Fibroblast of skin of right quadriceps (primary cell): ENCODE measurements at regions not wholly inside any gene's neighbourhood (a gene's known extent, or its start where the extent isn't known, plus 50 kb on each side); places are given as distances from the start of the nearest gene placed in this dataset.

Experiments
- DNase-seq: peaks from one replicate; pipeline ENCODE4 v3.0.0-alpha.2; 2013

DNA sequence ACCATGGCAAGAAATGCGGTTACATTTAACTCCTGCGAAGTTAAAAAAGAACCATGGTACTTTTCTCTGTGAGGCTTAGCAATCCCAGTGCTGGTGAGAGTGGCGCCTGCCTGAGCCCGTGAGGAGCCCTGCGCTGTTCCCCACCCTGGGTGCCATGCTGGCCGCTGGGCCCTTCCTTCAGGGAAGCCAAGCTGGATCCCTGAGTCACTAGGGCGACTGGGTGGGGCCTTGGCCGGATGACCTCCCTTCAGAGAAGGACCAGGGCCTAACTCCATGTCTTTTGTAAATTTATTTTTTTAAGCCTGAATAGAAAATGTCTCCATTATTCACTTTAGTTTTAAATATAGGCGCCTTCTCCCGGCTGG lies 209.1 kb downstream of the ERMARD start:
- no peak for DNase-seq

DNA sequence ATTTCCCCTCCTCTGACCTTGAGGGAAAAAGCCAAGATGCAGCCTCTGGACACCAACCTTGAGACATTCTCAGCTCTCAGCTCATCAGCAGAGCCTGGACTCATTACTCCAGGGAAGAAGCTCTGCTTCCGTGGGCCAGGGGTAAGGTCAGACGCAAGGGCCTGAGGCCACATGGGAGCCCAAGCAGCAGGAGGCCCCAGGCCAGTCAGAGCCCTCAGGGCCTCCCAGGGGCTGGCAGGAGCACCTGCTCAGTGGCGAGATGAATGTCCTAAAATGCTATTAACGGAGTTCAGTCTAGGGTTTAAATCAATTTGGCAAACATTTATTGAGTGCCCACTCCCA lies 208.6 kb downstream of the ERMARD start:
- no peak for DNase-seq

DNA sequence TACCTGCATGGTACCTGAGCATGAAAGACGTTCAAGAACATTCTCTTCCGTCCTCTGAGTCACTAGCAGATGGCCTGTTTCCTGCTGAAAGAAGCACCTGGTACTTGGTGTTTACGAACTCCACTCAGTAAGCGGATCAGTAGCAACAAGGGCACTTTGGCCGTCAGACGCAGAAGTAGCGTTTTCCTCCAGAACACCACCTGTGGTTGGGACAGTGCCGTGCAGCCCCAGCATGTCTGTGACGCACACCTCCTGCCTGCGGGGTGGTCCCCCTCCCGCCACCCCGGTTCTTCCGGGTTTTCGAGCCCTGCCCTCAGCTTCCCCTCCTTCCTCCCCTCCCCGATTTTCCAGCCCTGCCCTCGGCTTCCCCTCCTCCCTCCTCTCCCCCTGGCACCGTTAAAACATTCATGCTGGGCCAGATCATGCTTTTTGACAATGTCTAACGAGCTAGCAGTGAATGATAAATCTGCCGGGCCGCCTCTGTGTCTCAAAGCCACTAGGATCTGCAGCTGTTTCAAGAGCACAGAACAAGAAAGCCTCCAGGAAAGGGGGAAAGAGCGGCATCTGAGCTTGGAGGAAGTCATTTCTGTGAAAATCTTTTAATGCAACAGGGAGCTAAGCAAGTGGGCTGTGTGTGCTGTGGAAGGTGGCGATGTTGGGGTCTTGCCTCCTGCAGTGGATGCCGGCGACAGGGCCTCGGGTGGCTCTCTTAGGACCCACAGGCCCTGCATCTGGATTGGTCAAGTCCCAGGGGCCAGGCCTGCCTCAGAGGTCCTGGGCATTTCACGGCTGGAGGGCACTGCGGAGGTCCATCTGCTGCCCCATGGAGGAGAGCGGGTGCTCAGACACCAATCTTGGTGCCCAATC lies 207.9 kb downstream of the ERMARD start:
- DNase-seq: no peak

DNA sequence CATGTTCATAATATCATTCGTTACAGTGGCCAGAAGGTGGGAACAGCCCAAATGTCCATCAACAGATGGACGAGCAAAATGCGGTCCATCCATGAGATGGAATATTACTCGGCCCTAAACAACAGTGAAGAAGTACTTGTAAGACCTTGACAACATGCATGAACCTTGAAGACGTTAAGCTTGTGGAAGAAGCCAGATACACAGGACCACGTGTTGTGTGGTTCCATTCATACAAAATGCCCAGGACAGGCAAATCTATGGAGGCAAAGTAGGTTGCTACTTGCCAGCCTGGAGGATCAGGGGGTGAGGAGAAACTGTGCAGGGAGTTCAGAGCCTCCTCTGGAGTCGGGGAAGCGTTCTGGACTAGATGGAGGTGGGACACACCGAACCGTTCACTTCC lies 207.1 kb downstream of the ERMARD start:
- no peak for DNase-seq

DNA sequence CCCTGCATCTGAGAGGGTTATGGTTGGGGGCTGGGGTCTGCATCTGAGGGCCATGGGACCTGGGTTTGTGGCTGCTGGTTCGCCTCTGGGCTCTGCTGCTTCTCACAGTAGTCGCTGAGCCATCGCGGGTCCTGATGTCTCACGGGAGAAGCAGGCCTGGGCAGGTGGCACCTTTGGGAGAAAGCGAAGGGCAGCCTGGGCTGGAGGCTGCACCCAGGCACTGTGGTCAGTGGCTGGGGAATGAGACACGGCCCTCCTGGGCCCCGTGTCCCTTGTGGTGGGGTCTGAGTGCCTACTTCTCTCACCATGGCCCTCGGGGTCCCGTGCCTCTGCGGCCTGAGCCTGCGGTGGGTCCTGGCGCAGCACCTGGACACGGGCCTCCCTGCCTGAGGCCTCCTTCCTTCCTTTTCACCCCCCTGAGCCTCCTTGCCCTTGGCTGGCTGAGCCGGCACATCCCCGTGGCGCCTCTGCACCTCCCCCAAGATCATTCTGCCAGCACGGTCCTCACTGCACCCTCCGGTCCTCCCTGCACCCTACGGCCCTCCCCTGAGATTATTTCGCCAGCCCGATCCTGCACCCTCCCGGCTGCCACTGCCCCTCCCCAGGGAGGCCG lies 206.0 kb downstream of the ERMARD start:
- DNase-seq: no peak

DNA sequence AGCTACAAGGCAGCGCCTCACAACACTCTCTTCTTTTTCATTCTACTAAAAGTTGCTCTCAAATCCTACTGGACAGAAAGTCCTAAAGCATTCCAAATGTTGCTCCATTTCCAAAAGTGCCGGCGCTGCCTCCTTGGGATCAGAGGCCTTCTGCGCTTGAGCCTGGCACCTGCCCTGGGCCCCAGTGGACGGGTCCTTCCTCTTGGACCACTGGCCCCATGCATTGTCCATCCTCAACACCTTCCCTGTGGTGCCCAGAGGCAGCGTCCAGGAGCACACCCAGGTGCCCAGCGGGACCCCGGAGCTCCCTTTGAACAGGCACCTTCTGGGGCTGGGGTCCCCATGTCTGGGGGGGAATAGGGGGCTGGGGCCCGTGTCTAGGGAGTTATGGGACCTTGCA lies 205.2 kb downstream of the ERMARD start:
- no peak for DNase-seq

DNA sequence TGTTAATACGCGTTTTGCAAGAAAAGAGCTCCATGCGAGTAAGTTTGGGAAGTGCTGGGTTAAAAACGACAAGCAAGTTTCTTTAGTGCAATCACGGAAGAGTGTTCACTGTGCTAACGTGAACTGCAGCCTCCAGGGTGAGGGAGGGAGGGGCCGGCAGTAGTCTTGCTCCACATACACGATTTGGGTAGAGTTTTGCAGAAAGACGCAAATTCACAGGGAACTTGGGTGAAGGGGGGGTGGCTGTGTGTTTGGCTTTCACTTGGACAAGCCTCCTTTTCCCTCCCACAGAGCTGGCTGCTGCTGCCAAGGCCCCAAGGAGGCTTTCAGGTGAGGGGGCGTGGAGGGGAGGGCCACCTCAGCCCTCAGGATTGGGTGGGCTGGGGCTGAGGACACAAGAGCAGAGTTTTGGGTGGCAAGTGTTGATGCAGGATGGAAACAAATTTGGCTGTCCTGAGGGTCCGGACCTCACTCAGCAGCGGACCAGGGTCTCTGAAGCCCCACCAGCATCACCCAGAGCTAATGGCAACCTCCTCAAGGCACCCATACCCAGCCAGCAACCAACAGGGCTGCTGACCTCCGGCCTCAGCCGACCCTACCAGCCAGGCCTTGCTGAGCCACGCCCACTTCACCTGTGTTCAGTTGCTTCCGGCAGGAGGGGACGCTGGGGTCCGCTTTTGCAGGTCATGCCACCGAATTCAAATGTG lies 204.5 kb downstream of the ERMARD start:
- DNase-seq: no peak

DNA sequence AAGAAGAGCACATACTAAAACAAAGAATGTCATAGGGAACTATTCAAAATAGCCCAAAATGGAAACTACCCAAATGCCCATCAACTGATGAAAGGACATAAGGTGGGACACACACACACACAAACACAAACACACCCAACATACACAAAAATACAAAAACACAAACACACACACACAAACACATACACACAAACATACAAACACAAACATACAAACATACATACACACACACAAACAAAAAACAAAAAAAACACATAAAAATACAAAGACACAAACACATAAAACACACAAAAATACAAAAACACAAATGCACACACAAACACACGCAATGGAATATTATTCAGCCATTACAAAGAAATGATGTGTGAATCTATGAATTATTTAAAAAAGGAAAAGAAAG lies 203.6 kb downstream of the ERMARD start:
- no peak for DNase-seq

DNA sequence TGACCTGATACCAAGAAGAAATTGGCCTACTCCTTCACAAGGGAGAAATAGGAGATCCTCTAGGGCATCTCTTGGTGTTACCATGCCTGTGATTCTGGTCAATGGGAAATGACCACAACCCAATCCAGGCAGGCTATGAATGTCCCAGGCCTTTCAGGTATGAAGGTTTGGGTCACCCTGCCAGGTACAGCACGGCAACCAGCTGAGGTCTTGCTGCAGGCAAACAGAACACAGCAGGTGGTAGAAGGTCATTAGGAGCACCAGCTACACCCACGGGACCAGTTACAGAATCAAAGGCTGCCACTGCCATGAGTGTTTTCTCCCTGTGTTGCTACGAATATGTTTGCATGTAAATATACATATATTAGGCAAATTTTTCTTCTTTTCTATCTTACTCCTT lies 202.3 kb downstream of the ERMARD start:
- no peak for DNase-seq

DNA sequence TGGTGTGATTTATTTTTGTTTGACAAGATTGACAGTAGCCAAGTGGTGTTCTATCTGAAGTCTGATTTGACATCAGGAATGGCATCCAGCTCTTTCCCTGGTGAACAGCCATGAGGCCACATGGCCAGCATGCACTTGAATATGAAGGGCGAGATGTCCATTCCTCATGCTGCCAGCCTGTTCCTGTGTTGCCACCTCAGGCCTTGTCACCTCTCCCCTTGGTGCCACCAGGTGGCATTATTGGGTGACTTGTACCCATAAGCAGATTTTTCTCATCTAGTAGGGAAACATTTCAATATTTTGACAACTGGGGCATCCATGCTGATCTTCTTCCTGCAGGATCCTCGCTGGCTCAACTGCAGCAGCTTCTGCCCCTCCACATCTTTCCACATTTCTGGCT lies 199.1 kb downstream of the ERMARD start:
- DNase-seq: no peak

DNA sequence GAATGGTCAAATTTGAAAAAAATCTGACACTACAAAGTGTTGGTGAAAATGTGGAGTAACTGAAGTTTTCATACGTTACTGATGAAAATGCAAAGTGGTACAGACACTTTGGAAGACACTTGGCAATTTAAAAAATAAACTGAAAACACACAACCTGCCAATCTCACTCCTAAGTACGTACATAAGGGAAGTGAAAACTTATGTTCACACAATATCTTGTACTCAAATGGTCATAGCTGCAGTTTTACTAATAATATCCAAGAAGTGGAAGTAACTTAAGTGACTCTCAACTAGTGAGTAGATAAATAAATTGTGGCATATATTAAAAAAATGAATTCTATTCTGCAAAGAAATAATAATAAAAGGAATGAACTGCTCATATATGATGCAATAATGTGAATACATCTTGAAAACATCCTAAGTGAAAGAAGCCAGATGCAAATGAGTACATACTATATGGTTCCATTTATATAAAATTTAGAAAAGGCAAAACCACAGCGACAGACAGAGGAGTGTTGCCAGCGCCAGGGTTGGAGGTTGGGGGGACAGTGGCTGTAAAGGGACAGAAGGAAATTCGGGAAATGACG lies 198.2 kb downstream of the ERMARD start:
- DNase-seq: no peak

DNA sequence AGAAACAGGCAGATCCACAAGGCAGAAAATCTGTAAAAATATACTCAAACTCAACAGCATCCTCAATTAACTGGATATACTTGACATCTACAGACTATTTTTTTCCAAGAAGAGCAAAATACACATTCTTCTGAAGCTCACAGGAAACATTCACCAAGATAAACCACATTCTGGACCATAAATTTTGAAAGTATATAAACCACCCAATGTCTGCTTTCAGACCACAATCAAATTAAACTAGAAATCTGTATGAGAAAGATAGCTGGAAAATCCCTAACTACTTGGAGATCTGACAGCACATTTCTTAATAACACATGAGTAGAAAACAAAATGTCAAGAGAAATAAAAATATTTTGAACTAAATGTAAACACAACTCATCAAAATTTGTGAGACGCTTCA lies 195.5 kb downstream of the ERMARD start:
- no peak for DNase-seq

DNA sequence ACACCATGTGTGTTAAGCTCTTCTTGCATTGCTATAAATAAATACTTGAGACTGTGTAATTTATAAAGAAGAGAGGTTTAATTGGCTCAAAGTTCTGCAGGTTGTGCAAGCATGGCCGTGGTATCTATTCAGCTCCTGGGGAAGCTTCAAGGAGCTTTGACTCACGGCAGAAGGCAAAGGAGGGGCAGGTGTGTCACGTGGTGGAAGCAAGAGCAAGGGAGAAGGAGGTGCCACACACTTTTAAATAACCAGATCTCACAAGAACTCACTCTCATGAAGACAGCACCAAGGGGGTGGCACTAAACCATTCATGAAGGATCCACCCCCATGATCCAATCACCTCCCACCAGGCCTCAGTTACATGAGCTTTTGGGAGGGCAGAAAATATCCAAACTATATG lies 193.7 kb downstream of the ERMARD start:
- DNase-seq: no peak

DNA sequence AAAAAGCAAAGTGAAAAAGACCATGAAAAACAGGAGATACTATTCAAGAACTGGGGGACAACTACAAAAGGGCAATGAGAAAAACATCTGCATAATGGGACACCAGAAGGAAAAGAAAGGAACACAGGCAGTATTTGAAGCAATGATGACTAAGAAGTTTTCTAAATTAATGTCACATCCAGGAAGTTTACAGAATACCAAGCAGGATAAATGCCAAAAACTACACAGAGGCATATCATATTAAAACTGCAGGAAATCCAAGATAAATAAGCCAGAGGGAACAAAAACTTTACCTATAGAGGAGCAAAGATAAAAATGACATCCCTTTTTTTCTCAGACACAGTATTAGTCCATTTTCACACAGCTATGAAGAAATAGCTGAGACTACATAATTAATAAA lies 193.0 kb downstream of the ERMARD start:
- no peak for DNase-seq

DNA sequence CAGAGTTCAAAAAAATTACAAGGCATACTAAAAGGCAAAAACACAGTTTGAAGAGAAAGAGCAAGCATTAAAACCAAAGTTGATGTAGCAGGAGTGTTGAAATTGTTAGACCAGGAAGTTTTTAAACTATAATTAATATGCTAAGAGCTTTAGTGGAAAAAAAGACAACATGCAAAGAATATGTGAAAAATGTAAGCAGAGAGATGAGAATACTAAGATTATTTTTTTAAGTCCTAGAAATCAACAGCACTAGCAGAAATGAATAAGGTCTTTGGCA lies 192.6 kb downstream of the ERMARD start:
- DNase-seq: no peak

DNA sequence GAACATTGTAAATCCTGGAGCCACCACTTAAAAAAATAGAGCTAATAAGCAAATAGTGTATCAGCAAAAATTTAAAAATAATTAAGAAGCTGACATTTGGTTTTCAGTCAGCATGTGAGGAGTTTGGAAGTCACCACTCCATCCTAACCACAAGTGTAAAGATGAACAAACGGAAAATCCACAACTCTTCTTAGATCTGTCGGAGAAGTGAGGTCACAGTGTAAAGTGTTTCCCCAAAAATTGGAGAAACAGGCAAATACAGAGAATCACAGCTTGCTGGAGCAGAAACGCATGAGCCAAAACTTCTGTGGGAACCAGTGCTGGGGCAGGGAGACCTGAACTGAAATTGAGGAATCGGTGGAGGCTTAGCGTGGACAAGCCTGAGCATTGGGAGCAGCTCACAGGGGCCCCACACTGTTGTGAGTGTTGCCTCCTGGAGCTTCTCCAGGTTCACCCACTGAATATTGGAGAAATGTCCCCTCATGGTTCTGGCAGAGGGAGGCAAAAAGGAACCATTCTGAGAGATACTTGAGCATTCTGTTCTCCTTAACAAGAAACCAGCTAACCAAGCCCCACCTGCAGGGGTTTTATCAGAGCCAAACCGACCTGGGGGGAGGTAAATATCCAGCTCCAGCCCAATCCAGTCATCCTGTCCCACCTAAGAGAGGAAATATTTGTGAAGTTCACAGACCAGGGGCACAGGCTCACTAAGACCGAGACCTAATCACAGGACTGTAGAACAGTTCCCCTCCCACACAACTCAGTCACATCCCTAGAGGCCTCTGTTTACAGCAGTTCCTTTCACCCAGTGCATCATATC lies 192.0 kb downstream of the ERMARD start:
- no peak for DNase-seq

DNA sequence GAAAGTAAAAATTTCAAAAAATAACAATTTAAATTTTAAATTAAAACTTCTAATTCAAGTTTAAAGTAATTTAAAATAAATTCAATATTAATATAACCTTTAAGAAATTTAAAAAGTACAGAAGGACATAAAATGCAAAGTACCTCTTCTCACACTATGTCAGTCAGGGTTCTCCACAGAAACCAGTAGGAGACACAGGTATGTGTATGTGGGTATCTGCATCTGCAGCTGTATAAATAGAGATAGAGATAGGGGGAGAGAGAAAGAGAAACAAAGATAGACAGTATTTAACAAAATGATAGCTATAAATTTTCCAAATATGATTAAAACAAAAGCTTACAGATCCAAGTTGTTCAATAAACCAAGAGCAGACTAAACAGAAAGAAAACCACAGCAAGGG lies 190.8 kb downstream of the ERMARD start:
- DNase-seq: no peak

DNA sequence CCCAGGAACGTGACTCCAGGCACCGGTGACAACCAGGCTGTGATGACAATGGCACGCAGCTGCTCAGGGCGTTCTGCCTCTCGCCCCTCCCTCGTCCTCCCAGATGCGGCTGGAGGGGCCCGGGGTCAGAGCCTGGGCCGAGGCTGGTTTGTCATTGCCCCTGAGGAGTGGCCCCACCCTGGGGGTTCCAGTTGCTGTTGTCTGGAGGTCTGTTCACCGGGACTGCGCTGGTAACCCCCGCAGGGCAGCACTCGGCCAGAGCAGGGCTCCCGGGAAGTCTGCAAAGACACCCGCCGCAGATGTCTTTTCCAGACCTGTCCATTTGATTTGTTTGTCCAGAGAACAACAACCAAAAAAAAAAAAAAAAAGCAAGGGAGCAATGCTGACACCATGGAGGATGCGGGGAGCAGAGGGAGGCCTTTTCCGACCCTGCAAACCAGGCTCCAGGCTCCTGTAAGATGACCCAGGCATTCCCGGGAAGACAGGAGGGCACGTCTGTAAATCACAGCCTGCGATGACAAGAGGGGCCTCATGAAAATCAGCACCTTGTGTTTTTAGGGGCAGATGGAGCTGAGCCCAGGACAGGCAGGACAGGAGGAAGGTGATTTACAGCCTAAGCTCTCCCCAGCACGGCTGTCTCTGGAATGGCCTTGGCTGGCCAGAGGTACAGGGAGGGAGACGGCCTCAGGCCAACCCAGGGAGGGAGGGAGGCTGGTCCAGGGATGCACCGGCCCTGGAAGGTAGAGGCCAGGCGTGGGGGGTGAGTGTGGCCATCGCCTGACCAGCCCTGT lies 189.3 kb downstream of the ERMARD start:
- DNase-seq: no peak

DNA sequence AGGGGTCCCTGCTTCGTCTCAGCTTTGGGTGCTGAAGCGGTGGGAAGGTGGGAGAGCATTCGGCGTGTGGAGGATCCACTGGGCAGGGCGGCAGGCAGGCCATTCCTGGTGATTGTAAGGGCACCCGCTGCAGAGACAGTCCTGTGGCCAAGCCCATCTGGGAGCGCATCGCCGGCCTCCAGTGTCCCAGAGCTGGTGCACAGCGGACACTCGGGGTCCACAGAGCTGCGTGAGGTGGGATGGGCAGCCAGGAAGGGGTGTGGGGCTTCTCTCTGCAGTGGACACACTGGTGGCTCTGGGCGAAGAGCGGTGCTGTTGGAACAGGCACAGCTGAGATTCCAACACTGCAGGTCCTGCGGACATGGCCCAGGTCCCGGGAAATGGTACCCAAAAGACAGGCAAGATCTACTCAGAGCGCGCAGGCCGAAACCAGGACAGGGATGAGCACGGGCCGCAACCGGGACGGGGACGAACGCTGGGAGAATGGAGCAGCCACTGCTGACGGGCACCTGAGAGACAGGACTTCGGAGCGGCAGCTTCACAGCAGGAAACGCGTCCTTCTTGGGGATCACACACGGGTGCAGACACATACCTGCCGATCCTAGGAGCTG lies 188.2 kb downstream of the ERMARD start:
- DNase-seq: no peak

DNA sequence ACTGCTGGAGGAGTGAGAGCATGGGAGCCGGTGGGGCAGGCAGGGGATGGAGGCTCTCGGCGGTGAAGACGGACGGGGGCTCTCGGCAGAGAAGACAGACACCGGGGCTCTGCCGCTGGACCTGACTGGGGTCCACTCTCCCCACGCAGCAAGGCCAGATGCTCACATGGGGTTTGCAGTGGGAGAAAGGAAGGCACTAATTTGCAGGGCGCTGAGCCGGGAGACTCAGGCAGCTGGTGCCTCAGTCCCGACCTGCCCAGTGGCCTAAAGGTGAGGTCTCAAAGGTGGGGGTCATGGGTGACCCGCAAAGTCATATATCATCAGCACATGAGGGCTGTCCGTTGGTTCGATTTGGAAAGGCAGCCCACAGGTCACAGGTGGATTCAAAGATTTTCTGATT lies 187.3 kb downstream of the ERMARD start:
- DNase-seq: no peak

DNA sequence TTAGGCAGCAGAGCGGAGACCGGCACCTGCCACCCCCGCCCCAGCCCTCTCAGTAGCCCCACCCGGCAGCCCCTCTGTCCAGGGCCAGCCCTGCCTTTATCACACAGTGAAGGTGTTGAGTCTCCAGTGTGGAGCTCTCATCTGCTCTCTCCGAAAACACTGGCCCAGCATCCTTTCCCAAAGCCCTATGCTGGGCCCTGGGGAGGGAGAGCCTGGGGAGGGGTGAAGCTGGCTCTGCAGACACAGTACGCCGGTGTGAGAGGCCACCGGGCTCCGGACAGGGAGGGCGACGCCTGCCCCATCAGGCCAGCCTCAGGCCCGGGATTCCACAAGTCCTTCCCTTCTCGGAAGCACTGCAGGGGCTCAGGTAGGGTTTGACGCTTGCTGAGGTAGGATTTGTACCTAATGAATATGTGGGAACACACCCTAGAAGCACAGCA lies 186.9 kb downstream of the ERMARD start:
- no peak for DNase-seq
